Right lobe of liver (tissue), 6 donors: ENCODE measurements at regions not wholly inside any gene's neighbourhood (a gene's known extent, or its start where the extent isn't known, plus 50 kb on each side); places are given as distances from the start of the nearest gene placed in this dataset.
A peak's percentile ranks its signal among the peaks of the same experiment; 100 is the strongest.

Source experiments
- ATAC-seq, 4 donors: fragments of 200-7000 bp; cut with Tn5 transposase; one replicate each; pipeline ENCODE4 v1.9.1; 2020; ENCODE audit warnings: mild to moderate bottlenecking in 4 of 4, moderate library complexity in 4 of 4
- DNase-seq, 3 donors: peaks; one replicate each; pipeline ENCODE4 v3.0.0-alpha.2; 2020
- H3K27ac ChIP-seq, 3 donors: fragments of 200-600 bp; one replicate each; pipeline ENCODE4 v1.8.0; 2022
- H3K27me3 ChIP-seq, 2 donors: fragments of 200-600 bp; one replicate each; pipeline ENCODE4 v1.8.0; 2022
- H3K36me3 ChIP-seq, 4 donors: fragments of 200-600 bp; sonication (generic) in 1 of 4; one replicate each; pipeline versions ENCODE4 v1.5.1 to v1.8.0; 2017 to 2022; ENCODE audit warnings: control low read depth in 1 of 4
- H3K4me1 ChIP-seq, 4 donors: fragments of 200-600 bp; sonication (generic) in 1 of 4; one replicate each; pipeline versions ENCODE4 v1.5.1 to v1.8.0; 2017 to 2022; ENCODE audit warnings: control low read depth in 1 of 4
- H3K4me3 ChIP-seq, 3 donors: fragments of 200-600 bp; one replicate each; pipeline ENCODE4 v1.8.0; 2022
- H3K9me3 ChIP-seq, 4 donors: fragments of 200-600 bp; sonication (generic) in 1 of 4; one replicate each; pipeline versions ENCODE4 v1.5.1 to v1.8.0; 2017 to 2022; ENCODE audit warnings: control low read depth in 1 of 4
- POLR2A ChIP-seq: fragments of 450-650 bp; IDR thresholded peaks from one replicate; pipeline ENCODE4 v1.6.1; 2017; ENCODE audit warnings: antibody characterized with exemption, mild to moderate bottlenecking
- WGBS: methylation state at CpG from one replicate; pipeline ENCODE4 v1.1.6; 2018; ENCODE audit warnings: low coverage, low lambda C conversion rate; ENCODE audit not compliant: insufficient coverage; ENCODE audit errors: missing lambda C conversion rate; 5-methylcytosine and 5-hydroxymethylcytosine counted together
- intact Hi-C, 2 donors: fragments of 100-400 bp; cut with DNase I; formaldehyde crosslinking; loops; one replicate each; pipeline versions ENCODE4 v1.11.2 to v1.14.1; 2022
- TF ChIP-seq, protein P1 (sequence below), 4 donors: fragments of 200-600 bp in 3 of 4; fragments of 450-650 bp in 1 of 4; IDR thresholded peaks; one replicate each; pipeline versions ENCODE4 v1.5.1 to v1.8.0; 2016 to 2022; ENCODE audit warnings: antibody characterized with exemption in 4 of 4, mild to moderate bottlenecking in 2 of 4
- donor health status: DM: no; HTN: yes; CAD: no.
- donor health status: DM: no; HTN: no; CAD: no.
- donor health status: DM: no; HTN: no; CAD: no.
- donor health status: DM: no; HTN: yes; CAD: no.
- donor health status: DM: no; HTN: yes; CAD: no.

DNA sequence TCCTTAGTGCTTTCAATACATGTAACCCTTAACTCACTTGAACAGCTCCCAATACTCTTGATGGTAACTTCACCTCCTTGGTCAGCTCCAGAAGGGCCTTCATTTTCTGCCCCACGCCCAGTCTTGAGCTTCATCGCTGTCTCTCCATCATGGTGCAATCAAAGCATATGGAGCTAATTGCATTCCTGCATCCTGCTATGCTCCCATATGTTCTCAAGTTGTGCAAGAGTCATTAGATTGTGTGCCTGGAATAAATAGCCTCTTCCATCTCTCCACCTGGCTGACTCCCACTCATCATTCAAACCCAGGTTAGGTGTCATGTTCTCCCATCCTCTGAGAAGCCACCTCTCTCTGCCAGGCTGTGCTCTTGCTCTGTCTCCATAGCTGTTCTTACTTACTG is 364.5 kb upstream of the RGPD4 start:
- intact Hi-C loops = no loop called here

GRCh38 chr2:107466241-107466640 is 360.5 kb upstream of the RGPD4 start:
- DNase-seq = no peak
- no peaks in the 10 kb centered on the region for H3K9me3 ChIP-seq
- H3K36me3 ChIP-seq = no peaks in the 10 kb centered on the region
- H3K4me1 ChIP-seq = no peaks in the 10 kb centered on the region
- intact Hi-C loops = no loop called here
- no peak for ATAC-seq
- no peaks in the 10 kb centered on the region for H3K27me3 ChIP-seq
- TF ChIP-seq, protein P1, sequence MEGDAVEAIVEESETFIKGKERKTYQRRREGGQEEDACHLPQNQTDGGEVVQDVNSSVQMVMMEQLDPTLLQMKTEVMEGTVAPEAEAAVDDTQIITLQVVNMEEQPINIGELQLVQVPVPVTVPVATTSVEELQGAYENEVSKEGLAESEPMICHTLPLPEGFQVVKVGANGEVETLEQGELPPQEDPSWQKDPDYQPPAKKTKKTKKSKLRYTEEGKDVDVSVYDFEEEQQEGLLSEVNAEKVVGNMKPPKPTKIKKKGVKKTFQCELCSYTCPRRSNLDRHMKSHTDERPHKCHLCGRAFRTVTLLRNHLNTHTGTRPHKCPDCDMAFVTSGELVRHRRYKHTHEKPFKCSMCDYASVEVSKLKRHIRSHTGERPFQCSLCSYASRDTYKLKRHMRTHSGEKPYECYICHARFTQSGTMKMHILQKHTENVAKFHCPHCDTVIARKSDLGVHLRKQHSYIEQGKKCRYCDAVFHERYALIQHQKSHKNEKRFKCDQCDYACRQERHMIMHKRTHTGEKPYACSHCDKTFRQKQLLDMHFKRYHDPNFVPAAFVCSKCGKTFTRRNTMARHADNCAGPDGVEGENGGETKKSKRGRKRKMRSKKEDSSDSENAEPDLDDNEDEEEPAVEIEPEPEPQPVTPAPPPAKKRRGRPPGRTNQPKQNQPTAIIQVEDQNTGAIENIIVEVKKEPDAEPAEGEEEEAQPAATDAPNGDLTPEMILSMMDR (IDR thresholded peaks at IDR 0.05) = no peak
- TF ChIP-seq POLR2A = no peak
- H3K27ac ChIP-seq = no peak overlapping the region
- WGBS = 73% methylated on average over 2 of the region's 2 CpGs
- no peak overlapping the region for H3K4me3 ChIP-seq

More for the DNA sequence above, 364.5 kb upstream of the RGPD4 start:
- Histone ChIP-seq H3K36me3 (no peaks in the 10 kb centered on the region), H3K27ac (no peak overlapping the region), H3K4me3 (no peak overlapping the region), H3K9me3 (no peaks in the 10 kb centered on the region), H3K4me1 (no peaks in the 10 kb centered on the region), H3K27me3 (no peaks in the 10 kb centered on the region)
- no peak for ATAC-seq
- TF ChIP-seq, protein P1 (IDR thresholded peaks at IDR 0.05) = no peak
- TF ChIP-seq POLR2A = no peak
- 53% methylated on average over 2 of the region's 2 CpGs for WGBS
- no peak for DNase-seq

GRCh38 chr2:107466984-107467773 is 359.5 kb upstream of the RGPD4 start:
- no peak for DNase-seq
- TF ChIP-seq, protein P1 (IDR thresholded peaks at IDR 0.05) = no peak
- TF ChIP-seq POLR2A = no peak
- whole genome bisulfite sequencing = 20% methylated on average over 4 of the region's 4 CpGs
- ATAC-seq = no peak
- intact Hi-C loops = no loop called here
- no peaks in the 10 kb centered on the region for H3K36me3 ChIP-seq
- H3K4me1 ChIP-seq = no peaks in the 10 kb centered on the region
- no peak overlapping the region for H3K27ac ChIP-seq
- no peak overlapping the region for H3K4me3 ChIP-seq
- H3K27me3 ChIP-seq = no peaks in the 10 kb centered on the region
- H3K9me3 ChIP-seq = no peaks in the 10 kb centered on the region

DNA sequence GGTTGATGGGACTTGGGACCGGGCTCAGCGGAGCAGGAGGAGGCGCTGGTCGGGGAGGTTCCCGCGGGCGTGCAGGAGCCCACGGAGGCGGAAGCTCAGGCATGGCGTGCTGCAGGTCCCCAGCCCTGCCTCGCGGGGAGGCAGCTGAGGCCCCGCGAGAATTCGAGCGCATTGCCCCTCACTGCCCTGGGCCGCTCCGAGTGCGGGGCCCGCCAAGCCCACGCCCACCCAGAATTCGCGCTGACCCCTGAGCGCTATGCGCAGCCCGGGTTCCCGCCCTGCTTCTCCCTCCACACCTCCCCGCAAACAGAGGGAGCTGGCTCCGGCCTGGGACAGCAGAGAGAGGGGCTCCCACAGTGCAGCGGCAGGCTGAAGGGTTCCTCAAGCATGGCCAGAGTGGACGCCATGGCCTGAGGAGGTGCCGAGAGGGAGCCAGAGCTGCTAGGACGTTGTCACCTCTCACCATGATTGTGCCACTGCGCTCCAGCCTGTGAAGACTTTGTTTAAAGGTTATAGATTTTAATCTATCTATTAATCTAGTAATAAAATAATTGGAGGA is 357.2 kb upstream of the RGPD4 start:
- 57% methylated on average over 3 of the region's 34 CpGs for WGBS
- no peak for ATAC-seq

More for the DNA sequence above, 357.2 kb upstream of the RGPD4 start:
- Histone ChIP-seq H3K27me3 (no peaks in the 10 kb centered on the region), H3K4me3 (no peak overlapping the region), H3K27ac (no peak overlapping the region), H3K36me3 (no peaks in the 10 kb centered on the region), H3K9me3 (no peaks in the 10 kb centered on the region), H3K4me1 (no peaks in the 10 kb centered on the region)
- TF ChIP-seq, protein P1 (IDR thresholded peaks at IDR 0.05) = no peak
- no peak for TF ChIP-seq POLR2A
- peak in 1 of 3 donors; percentile 17 for DNase-seq
- intact Hi-C loops = no loop called here
